NCI-H1436 (cell line): ENCODE measurements at regions not wholly inside any gene's neighbourhood (a gene's known extent, or its start where the extent isn't known, plus 50 kb on each side); places are given as distances from the start of the nearest gene placed in this dataset.

Source experiments
- DNase-seq: peaks from one replicate; lab custom pipeline; 2025; lab: John Stamatoyannopoulos, UW

DNA sequence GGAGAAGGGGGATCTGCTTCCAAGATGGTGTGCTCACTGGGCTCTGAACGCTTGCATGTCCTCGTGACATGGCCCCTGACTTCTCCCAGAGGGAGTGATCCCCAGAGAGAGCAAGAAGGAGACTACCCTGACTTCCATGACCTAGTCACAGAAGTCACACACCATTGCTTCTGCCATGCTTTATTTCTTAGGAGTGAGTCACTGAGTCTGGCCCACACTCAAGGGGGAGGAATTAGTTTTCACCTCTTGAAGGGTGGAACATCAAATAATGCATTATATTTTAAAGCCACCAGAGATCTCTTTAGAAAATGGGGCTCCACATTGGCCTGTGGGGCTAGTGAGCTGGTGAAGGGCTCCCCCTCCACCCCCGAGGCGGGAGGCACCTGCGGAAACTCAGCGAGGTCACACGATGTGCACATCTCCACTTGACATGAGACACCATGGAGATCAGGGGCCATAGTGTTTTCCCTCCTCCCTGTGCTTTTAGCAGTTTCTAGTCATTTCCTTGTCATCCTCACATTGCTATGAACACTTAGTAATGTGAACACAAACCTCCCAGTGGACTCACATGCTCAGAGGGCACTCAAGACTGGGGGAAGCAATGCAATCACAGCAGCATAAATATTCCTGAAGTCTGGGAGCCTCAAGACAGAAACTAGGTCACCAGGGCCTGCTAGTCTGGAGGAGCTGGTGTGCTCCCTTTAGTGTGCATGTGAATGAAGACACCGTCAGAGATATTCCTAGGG lies 87.4 kb upstream of the FZD10 start:
- DNase-seq = no peak

GRCh38 chr12:130075497-130076076 lies 86.7 kb upstream of the FZD10 start:
- no peak for DNase-seq

- DNase-seq = no peak
Observed at GRCh38 chr12:130076126-130076525, 86.1 kb upstream of the FZD10 start.

DNA sequence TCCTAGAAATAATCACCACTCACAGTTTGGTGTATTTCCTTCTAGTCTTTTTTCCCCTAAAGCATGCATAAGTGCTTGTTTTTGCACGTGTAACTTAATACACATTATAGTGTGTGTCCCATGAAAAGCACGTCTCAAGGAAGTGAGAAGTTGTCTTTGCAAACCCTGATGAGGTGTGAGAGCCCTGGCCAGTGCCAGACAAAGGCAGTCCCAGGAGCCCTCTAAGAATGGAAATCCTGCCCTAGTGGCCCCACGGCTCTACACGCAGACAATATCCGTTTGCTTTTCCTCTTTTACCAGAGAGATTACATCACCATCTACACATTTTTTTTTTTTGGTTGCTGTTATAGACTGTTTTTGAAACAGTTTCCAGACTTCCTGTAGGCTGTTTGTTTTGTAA lies 85.5 kb upstream of the FZD10 start:
- DNase-seq = no peak

GRCh38 chr12:130078852-130079251 lies 83.4 kb upstream of the FZD10 start:
- DNase-seq = no peak

GRCh38 chr12:130079279-130079678 lies 83.0 kb upstream of the FZD10 start:
- no peak for DNase-seq

DNA sequence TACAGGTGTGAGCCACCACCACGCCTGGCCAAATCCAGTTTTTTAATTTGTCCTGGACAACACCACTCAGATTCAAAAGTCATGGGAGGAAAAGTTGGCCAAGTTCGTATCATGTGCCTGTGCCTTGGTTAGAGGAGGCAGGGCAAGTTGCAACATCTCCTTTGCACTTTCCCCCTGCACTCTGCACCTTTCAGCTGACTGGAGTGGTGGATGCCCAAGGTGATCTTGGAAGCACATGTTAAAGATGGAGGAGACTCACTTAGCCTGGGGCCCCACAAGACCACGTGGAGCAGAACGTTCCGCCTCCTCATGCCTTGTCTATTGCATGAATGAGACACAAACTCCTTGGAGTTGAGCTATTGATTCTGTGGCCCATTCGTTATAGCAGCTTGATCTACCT lies 82.1 kb upstream of the FZD10 start:
- DNase-seq = no peak

DNA sequence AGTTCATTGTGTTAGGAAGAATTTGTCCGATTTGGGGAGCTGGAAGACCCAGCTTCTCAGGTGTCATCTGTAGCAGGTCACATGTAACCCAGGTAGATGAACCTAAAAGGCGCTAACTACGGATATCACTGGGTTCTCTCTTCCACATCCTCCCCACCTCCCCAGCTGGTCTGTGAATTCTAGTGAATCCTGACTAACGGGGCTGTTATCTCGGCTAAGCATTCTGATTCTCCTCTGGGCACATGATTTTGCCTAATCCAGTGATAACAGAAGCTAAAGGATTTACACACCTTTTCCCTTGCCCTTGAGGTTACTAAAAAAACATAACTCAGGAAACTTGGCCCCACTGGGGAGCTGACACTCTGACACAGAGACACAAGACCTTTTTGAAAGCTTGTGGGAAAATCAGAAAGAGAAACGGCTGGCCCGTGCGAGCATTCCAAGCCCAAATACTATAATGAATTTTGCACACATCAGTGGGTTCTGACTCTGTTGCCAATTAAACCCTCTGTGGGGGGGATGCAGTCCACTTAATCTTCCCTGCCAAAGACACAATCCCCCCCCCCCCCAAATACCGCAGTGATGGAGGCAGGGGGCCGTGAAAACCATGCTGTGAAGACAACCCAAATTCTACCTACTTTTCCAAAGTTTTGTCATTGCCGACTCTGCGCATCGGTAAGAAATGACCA lies 81.0 kb upstream of the FZD10 start:
- DNase-seq = no peak

- no peak for DNase-seq
Observed at GRCh38 chr12:130083002-130083401, 79.3 kb upstream of the FZD10 start.

GRCh38 chr12:130083734-130084133 lies 78.5 kb upstream of the FZD10 start:
- no peak for DNase-seq

- DNase-seq = no peak
Observed at GRCh38 chr12:130084359-130084758, 77.9 kb upstream of the FZD10 start.

GRCh38 chr12:130086248-130086647 lies 76.0 kb upstream of the FZD10 start:
- DNase-seq = no peak

GRCh38 chr12:130086797-130087196 lies 75.5 kb upstream of the FZD10 start:
- DNase-seq = no peak

DNA sequence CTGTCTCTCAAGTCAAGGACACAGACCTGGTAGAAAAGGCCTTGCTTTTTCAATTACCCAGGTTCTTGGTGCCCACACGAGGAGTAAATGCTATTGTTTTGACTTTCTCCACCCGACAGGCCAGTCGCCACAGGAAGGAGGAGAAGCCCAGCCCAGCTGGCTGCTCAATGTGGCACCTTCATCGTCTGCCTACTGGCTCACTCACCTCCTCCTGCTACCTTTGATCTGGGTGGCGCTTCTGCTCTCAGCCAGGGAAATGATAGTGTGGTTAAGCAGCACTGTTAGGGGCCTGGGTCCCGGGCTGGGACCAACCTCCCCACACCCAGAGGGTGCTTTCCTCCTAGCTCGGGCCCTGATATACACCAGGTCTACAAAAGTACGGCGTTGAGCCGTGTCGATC lies 75.0 kb upstream of the FZD10 start:
- no peak for DNase-seq

DNA sequence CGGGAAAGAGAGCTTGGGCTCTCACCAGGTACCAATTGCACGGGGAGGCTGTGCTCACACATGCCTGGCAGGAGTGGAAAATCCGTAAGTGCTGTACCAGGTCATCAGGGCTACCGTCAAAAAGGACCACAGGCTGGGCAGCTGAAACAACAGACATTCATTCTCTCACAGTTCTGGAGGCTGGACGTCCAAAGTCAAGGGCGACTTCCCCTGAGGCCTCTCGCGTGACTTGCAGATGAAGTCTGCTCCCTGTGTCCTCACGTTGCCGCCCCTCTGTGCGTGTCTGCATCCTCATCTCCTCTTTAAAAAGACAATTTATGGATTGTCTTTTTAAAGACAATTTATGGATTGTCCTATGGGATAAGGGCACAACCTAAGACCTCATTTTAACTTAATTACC lies 73.8 kb upstream of the FZD10 start:
- no peak for DNase-seq

- DNase-seq = no peak
Observed at GRCh38 chr12:130090542-130090941, 71.7 kb upstream of the FZD10 start.

- DNase-seq = no peak
Observed at GRCh38 chr12:130093380-130093779, 68.9 kb upstream of the FZD10 start.

DNA sequence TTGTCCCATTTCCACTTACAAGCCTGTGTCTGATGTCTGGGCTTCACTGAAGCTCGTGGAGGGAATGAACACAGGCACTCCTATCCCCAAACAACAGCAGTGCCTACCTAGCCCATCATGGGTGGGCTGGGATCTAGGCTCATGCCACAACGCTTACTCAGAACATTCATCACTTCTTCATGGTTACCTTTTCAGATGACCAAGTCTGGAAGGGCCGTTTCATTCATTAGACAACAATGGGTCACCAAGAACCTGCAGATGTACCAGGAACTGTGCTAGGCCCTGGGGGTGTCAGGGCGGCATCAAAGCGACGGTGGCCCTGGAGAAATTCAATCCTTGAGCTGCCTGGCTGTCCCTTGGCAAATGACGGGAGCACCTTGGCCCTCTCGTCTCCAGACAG lies 64.9 kb upstream of the FZD10 start:
- DNase-seq = no peak

- no peak for DNase-seq
Observed at GRCh38 chr12:130097798-130098255, 64.4 kb upstream of the FZD10 start.

DNA sequence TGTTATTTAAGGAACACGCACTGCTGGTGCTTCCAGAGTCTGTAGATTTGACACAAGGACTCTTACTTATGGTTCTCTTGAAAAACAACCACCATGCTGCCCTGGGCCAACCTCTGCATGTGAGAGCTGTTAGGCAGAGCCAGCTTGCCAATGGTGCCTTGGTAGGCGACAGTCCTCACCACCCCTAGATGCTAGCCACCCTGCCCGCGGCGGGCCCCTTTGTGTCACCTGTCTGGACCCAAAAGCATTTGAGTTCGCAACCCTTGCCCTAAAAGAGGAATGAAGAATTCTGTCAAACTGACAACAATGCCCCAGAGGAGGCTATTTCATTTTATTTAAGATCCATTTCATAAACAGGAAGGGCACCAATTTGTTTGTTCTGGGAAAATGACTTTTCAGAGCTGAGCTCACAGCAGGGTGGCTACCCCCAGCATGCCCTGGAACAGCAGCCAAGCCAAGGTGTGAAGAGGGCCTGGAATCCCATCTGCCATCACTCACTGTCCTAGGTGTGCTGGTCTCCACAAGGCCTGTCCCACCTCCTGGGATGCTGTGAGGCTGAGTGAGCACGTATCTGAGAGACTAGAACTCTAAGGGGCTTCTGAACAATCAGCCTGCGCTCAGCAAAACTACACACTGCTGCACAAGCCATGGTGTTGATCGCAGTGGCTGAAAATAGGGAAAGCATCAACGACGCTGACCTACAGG lies 63.8 kb upstream of the FZD10 start:
- no peak for DNase-seq

DNA sequence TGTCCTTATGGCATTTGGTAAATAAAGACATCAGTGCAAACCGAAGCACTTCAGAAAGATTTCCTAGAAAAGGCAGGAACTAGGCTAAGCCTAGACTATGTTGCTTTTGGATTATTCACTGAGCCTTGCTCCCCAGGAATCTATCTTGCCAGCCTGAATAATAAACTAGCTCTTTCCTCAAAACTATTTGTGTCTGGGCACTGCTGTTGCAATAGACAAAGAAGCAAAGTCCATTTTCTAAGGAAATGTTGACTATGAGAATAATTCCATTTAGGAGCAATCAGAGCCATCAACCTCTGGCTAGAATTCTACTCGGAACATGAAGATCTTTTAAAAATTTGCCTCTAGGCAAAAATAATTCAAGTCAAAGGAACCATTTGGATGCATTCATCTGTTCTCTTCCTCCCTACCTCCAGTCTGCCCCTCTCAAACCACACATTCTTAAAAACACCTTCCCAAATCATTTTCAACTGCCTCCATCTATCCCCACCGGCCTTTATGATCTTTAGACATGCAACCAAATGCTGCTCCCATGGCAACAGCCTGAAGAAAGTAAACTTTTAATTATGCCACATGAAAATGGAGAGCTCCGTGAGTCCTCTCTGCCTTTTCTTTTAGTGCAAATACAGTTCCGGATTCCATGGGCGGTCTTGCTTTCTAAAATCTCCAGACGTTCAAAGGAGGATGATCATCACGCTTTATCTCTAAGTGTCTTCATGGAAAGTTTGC lies 61.5 kb upstream of the FZD10 start:
- no peak for DNase-seq

DNA sequence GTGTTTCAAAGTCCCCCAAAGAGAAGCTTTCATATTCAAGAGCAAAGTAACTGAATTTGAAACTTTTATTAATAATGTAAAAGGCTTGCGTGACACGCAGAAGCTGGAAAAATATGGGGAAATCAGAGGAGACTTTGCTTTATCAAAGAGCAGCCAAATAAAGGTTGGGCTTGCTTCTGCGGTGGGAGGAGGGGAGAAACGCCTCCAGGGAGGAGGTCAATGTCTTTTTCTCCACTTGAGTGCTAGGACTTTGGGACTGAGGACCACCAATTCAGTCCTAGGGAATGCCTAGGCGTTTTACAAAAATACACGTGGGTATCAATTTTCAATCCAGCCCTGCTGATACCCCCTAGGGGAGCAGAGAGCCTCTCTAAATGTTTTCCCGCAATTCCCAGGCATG lies 60.9 kb upstream of the FZD10 start:
- DNase-seq = no peak
